Lung (tissue), 11 donors: ENCODE measurements at regions not wholly inside any gene's neighbourhood (a gene's known extent, or its start where the extent isn't known, plus 50 kb on each side); places are given as distances from the start of the nearest gene placed in this dataset.

Source experiments
- ATAC-seq: fragments of 200-7000 bp; cut with Tn5 transposase; one replicate; pipeline ENCODE4 v1.9.1; 2020; ENCODE audit warnings: moderate number of reproducible peaks; ENCODE audit not compliant: insufficient read depth, low FRiP score
- DNase-seq, 3 donors: peaks; one replicate each; pipeline ENCODE4 v3.0.0-alpha.2; 2013 to 2017
- H3K27ac ChIP-seq, 2 donors: one replicate each; pipeline ENCODE4 v1.5.1; 2013; ENCODE audit warnings: mild to moderate bottlenecking in 2 of 2, moderate library complexity in 2 of 2, control low read depth in 1 of 2, inconsistent platforms in 1 of 2, low read depth in 1 of 2, low read length in 1 of 2
- H3K27me3 ChIP-seq, 3 donors: one replicate each; pipeline ENCODE4 v1.5.1; 2013; ENCODE audit warnings: low read length in 2 of 3; ENCODE audit not compliant: control insufficient read depth in 3 of 3, insufficient read depth in 3 of 3
- H3K36me3 ChIP-seq, 4 donors: one replicate each; pipeline ENCODE4 v1.5.1; 2013; ENCODE audit warnings: low read length in 4 of 4, mild to moderate bottlenecking in 1 of 4, moderate library complexity in 1 of 4; ENCODE audit not compliant: control insufficient read depth in 4 of 4, insufficient read depth in 4 of 4
- H3K4me1 ChIP-seq, 5 donors: one replicate each; pipeline ENCODE4 v1.5.1; 2013; ENCODE audit warnings: low read length in 5 of 5, mild to moderate bottlenecking in 2 of 5, moderate library complexity in 1 of 5; ENCODE audit not compliant: control insufficient read depth in 5 of 5, insufficient read depth in 5 of 5
- H3K4me3 ChIP-seq: one replicate; pipeline ENCODE4 v1.5.1; 2013; ENCODE audit warnings: mild to moderate bottlenecking, control low read depth, moderate library complexity
- H3K9ac ChIP-seq, 2 donors: one replicate each; pipeline ENCODE4 v1.5.1; 2013; ENCODE audit warnings: low read length in 2 of 2, control low read depth in 1 of 2; ENCODE audit not compliant: insufficient read depth in 1 of 2
- H3K9me3 ChIP-seq, 4 donors: one replicate each; pipeline ENCODE4 v1.5.1; 2013; ENCODE audit warnings: low read length in 3 of 4, mild to moderate bottlenecking in 1 of 4, moderate library complexity in 1 of 4; ENCODE audit not compliant: control insufficient read depth in 4 of 4, insufficient read depth in 3 of 4
- CTCF ChIP-seq: IDR thresholded peaks from 2 replicates; pipeline ENCODE4 v1.5.1; 2012; ENCODE audit warnings: mild to moderate bottlenecking; ENCODE audit errors: control extremely low read depth, extremely low read depth
- WGBS, 2 donors: extraction: QIAGEN DNeasy Blood & Tissue Kit; methylation state at CpG; one replicate each; pipeline ENCODE4 v1.1.7; 2013; 5-methylcytosine and 5-hydroxymethylcytosine counted together
- donor health status: control.
- donor health status: control.
- donor health status: Bipolar disorder and iron deficiency.
- donor health status: healthy.
- donor health status: DM: yes; HTN: yes; CAD: no.

DNA sequence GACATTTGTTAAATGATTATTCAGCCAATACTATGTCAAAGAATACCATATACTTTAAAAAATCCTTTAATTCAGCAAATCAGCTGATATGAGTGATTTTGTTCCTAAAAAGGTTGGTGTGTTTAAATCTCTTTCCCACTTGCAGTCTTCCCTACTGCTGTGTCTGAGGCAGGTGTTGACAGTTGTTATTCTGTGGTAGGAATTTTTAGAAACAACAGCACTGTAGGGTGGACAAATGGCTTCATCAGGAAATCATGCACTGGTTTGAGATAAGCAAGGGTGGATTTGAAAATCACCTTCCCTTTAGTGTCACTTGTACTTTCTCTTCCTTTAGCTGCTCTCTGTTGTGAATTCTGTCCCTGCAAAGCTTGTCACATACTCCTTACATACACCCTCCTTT, 213.7 kb upstream of the SGK1 start:
- H3K27ac ChIP-seq: peak overlapping the region in 1 of 2 donors; percentile 28
- no peak overlapping the region for H3K9ac ChIP-seq
- H3K27me3 ChIP-seq: no peaks in the 10 kb centered on the region
- no peaks in the 10 kb centered on the region for H3K36me3 ChIP-seq
- H3K4me3 ChIP-seq: no peak overlapping the region
- no peak for TF ChIP-seq CTCF
- H3K9me3 ChIP-seq: no peaks in the 10 kb centered on the region
- H3K4me1 ChIP-seq: peaks cover 0 to 24% (median 0%) of the 10 kb centered on the region in 5 donors
- ATAC-seq: no peak
- no peak for DNase-seq

DNA sequence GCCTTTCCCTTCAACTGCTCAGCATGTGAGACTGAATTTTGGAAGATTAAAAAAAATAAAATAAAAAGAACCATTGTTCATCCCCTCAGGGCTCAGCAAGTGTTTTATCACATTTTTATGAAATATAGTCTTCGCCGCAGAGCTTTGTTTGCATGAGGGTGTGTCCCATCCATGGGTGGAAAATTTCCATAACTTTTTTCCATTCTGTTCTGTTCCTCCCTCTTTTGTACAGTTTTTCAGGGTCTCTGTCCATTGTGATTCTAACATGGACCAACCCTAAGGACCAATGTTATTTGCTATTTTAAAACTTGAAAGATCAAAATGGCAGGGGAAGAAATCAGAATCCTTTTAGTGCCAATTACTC, 213.3 kb upstream of the SGK1 start:
- Histone ChIP-seq H3K9ac (no peak overlapping the region), H3K36me3 (no peaks in the 10 kb centered on the region), H3K4me3 (no peak overlapping the region), H3K9me3 (no peaks in the 10 kb centered on the region), H3K27me3 (no peaks in the 10 kb centered on the region), H3K4me1 (peaks cover 0 to 24% (median 0%) of the 10 kb centered on the region in 5 donors), H3K27ac (peak overlapping the region in 1 of 2 donors; percentile 28)
- DNase-seq (no peak), ATAC-seq (no peak)
- TF ChIP-seq CTCF: no peak
- 81 to 86% methylated on average over 2 of the region's 2 CpGs for whole genome bisulfite sequencing, 2 donors

DNA sequence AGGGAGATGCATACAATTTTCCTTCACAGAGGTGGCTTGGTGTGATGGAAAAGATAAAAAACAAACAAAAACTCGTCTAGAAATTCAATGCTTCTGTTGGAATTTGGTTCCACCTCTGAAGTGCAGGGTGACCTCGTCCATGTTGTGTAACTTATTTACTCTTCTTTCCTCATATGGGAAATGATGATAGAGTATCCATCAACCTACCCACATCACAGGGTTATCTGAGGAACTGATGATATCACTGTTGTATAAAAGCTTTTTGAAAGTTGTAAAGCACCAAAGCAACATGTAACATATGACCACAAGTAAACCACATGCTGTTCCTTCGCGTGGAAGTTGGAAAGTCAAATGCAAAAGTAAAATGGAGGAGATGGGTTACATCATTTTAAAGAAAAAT, 212.0 kb upstream of the SGK1 start:
- H3K9me3 ChIP-seq: no peaks in the 10 kb centered on the region
- WGBS, 2 donors: 20 to 31% methylated on average over 4 of the region's 4 CpGs
- H3K4me1 ChIP-seq: peaks cover 0 to 31% (median 0%) of the 10 kb centered on the region in 5 donors
- no peak overlapping the region for H3K4me3 ChIP-seq
- TF ChIP-seq CTCF: no peak
- DNase-seq (no peak), ATAC-seq (no peak)
- no peak overlapping the region for H3K27ac ChIP-seq
- H3K36me3 ChIP-seq: no peaks in the 10 kb centered on the region
- no peaks in the 10 kb centered on the region for H3K27me3 ChIP-seq
- H3K9ac ChIP-seq: no peak overlapping the region

DNA sequence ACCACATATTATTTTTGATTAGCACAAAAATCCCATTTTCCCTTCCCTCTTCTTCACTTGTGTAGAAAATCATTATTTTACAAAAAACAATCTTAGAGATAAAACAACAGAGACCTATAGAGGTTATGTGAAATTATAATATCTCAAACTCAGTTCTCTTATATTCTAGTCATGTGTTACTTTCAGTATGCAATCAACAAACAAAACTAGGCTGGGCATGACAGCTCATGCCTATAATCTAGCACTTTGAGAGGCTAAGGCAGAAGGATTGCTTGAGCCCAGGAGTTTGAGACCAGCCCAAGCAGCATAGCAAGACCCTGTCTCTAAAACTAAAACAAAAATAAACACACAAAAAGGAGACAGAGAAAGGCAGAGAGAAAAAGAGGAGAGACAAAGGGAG, 211.4 kb upstream of the SGK1 start:
- H3K9ac ChIP-seq: no peak overlapping the region
- H3K9me3 ChIP-seq: no peaks in the 10 kb centered on the region
- no peak for TF ChIP-seq CTCF
- H3K27me3 ChIP-seq: no peaks in the 10 kb centered on the region
- ATAC-seq (no peak), DNase-seq (no peak)
- peaks cover 0 to 31% (median 0%) of the 10 kb centered on the region in 5 donors for H3K4me1 ChIP-seq
- H3K4me3 ChIP-seq: no peak overlapping the region
- H3K27ac ChIP-seq: no peak overlapping the region
- no peaks in the 10 kb centered on the region for H3K36me3 ChIP-seq
